ENCODE measurements at regions not wholly inside any gene's neighbourhood (a gene's known extent, or its start where the extent isn't known, plus 50 kb on each side); places are given as distances from the start of the nearest gene placed in this dataset.

DNA sequence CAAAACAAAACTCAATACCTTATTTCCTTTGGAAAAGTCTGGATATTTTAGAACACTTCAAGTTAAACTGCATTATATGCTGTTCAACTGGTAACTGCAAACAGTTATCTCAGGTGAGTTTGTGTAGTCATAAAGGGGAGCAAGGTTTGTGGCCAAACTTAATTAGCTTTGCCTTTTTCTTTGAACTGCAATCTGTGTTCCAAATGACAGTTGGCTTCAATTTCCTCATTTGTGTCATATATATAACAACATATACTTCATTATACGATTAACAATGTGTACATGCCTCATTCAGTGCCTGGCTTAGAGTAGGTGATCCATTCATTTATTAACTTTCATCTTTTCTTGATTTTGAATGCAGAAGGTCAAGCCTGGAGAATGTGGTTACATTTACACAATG lies 55.8 kb downstream of the KCNE4 start:
- no peak for DNase-seq (ENCODE audit: low read depth in 4 of 4, low spot score in 3 of 4)

DNA sequence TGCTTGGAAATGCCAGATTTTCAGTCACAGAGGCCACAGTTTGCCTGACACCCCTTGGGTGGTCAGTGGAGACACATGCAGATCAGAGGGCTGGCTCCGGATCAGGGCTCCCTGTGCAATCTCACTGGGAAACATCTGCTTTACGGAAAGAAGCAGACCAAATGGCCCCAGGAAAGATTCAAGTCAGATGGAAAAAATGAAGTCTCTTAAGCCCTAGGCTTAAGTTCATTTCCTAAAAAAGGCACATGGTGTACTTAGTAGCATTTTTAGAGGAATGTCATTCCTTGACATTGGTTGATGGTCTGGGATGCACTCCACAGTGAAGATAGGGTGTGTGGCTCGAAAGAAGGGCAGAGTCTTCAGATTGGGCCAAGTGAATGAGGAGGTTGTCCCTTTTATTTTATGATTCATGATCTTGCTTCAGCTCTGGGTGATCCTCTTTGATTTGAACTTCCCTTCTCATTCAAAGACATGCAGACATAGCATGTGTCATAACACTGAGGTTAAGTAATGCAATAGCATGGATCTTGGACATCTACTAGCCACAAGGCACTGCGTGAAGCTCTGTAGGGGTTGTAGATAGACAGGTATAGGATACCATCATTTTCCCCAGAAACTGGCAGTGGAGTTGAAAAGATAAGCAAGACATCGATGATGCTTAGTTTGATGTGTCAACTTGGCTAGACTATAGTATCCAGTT lies 56.5 kb downstream of the KCNE4 start:
- no peak for DNase-seq (ENCODE audit: low read depth in 4 of 4, low spot score in 3 of 4)

GRCh38 chr2:223109341-223109740 lies 57.4 kb downstream of the KCNE4 start:
- DNase-seq (ENCODE audit: low read depth in 4 of 4, low spot score in 3 of 4), result no peak

- DNase-seq (ENCODE audit: low read depth in 4 of 4, low spot score in 3 of 4), result no peak
Measured at GRCh38 chr2:223113161-223113560, 61.2 kb downstream of the KCNE4 start.

- no peak for DNase-seq (ENCODE audit: low read depth in 4 of 4, low spot score in 3 of 4)
Measured at GRCh38 chr2:223114170-223114569, 62.2 kb downstream of the KCNE4 start.

DNA sequence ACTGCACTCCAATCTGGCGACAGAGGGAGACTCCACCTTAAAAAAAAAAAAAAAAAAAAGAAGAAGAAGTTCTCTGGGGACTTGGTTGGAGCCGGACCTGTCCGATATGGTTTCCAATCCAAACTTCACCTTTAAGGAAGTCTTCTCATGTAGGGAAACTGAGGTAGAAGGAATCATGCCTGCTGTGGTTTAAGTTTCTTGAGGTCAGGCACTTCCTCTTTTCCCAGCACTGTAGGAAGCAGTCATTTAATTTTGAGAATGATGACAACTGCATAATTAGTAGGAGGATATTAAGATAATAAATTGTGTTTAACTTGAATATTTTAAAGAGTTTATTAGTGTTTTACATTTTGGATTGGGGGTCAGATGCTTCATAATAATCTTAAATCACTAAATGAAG lies 62.9 kb downstream of the KCNE4 start:
- no peak for DNase-seq (ENCODE audit: low read depth in 4 of 4, low spot score in 3 of 4)

GRCh38 chr2:223117533-223117932 lies 65.5 kb downstream of the KCNE4 start:
- no peak for DNase-seq (ENCODE audit: low read depth in 4 of 4, low spot score in 3 of 4)

DNA sequence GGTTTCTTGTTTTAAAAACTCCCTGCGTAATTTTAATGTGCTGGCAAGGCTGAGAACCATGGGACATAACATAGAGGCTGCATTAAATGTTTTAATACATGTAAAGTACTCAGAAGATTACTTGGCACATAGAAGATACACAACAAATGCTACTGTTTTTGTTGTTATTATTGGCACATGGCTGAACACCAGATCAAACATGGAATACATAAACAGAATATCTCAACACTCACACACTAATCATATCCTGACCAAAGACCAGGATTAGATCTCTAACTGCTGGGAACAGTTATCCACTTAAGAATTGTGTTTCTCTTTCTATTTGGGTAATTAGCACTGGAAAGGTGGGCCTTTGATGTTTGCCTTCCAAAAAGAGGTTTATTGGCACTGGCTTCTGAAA lies 69.3 kb downstream of the KCNE4 start:
- DNase-seq (ENCODE audit: low read depth in 4 of 4, low spot score in 3 of 4), result no peak

DNA sequence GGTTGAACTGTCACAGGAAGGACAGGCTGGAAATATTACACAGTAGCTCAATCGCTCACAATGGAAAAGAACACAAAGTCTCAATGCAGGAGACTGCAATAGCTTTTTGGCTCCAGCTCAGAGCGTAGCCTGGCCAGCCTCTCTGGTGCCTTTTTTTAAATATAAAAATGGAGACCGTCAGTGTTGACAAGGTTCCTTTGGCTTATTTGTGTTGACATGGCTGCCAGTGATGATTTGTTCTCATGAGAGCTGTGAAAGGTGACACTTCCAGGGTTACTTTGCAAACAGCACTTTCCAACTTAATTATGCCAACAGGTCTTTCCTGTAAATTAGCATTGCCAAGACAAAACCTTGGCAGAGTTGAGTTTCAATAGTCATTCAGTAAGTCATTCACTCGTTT lies 70.8 kb downstream of the KCNE4 start:
- no peak for DNase-seq (ENCODE audit: low read depth in 4 of 4, low spot score in 3 of 4)

DNA sequence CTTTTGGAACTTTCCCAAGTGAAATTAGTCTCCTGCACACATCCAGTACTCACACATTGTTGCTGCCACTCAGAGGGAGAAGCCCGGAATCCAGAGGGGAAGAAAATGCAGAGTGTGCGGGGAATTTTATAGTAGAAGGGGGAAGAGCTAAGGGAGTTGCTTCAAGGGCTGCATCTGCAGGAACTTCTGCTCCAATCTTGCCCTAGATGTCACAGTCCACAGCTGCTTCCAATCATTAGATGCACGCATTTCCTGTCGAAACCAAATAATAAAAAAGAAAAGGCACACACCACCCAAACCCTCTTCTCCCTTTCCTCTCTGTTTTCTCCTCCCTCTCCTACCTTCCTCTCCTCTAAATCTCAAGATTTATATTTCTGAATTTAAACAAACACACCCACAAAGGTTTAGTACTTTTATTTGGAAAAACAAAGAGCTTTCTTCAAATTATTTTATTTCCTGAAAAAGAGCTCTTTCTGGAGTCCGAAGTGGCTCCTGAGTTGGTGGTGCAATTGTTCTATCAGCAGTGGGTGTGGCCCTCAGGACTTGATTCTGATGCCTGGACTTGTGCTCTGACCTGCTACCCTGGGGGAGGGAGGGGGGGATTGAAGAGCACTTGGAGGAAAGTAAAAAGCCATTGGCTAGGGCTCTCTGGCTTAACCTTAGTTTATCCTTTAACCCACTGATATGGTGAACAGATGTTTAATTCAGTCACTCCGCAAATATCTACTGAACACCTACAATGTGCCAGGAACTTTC lies 72.0 kb downstream of the KCNE4 start:
- DNase-seq (ENCODE audit: low read depth in 4 of 4, low spot score in 3 of 4), result peak in 3 of 4 donors; percentile 32 to 53 (median 40)

DNA sequence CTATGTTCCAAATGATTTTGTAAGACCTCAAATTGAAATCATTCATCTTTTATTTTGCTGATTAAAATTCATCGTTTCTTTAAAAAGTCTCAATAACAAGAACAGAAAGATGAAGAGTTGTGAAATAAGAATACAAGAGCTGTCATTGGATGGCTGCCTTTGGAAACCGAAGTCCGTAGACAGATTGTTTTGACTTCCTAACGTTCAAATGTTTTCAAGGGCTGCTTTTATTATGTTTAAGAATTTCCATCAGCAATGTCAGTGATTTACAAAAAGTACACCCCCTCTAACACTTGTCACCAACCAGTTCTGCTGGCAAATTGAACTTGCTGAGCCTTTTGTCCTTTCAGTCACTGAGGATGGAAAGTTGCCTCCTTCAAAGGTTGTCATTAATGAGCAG lies 89.6 kb downstream of the KCNE4 start:
- no peak for DNase-seq (ENCODE audit: low read depth in 4 of 4, low spot score in 3 of 4)

GRCh38 chr2:223142118-223142517 lies 90.1 kb downstream of the KCNE4 start:
- no peak for DNase-seq (ENCODE audit: low read depth in 4 of 4, low spot score in 3 of 4)

GRCh38 chr2:223147431-223147830 lies 95.4 kb downstream of the KCNE4 start:
- no peak for DNase-seq (ENCODE audit: low read depth in 4 of 4, low spot score in 3 of 4)

- DNase-seq (ENCODE audit: low read depth in 4 of 4, low spot score in 3 of 4), result no peak
Measured at GRCh38 chr2:223148516-223148915, 96.5 kb downstream of the KCNE4 start.

DNA sequence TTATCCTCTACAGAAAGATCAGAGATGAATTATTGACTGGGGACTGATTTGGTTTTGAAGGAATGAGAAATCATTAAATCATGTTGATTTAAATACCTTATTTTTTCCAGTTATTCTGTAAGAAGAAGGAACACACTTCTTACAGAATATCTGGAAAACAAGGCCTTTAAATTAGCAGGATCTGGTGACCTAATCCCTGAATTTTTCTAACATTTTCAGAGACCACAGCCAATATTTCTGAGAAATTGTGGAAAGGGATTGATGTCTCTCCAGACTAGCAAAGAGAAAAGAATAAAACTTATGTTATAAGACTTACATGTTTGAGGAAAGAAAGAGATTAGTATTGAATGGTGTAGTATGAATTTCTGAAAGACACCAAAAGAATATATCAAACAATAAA lies 104.0 kb downstream of the KCNE4 start:
- no peak for DNase-seq (ENCODE audit: low read depth in 4 of 4, low spot score in 3 of 4)

DNA sequence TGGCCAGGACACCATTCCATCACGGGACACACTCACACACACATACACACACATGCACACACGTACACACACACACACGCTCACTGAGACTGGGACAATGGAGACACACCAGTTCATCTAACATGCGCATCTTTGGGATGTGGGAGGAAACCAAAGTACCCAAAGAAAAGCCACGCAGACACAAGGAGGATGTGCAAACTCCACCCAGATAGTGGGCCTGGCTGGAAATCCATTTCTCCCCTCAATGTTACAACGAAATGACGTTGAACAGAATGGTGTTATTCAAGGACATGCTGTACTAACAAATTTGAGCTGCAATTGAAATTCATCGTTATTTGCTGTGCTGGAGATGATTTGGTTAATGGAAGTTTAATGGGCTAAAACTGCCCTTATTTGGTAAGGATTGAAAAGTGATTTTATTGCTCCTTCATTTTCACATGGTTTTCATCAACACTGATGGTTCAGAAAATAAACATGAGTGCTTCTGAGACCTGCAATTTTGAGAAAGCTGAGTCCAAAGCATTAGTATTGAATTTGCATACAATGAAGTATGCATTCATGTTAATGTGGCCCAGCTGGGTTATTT lies 110.0 kb downstream of the KCNE4 start:
- DNase-seq (ENCODE audit: low read depth in 4 of 4, low spot score in 3 of 4), result no peak

DNA sequence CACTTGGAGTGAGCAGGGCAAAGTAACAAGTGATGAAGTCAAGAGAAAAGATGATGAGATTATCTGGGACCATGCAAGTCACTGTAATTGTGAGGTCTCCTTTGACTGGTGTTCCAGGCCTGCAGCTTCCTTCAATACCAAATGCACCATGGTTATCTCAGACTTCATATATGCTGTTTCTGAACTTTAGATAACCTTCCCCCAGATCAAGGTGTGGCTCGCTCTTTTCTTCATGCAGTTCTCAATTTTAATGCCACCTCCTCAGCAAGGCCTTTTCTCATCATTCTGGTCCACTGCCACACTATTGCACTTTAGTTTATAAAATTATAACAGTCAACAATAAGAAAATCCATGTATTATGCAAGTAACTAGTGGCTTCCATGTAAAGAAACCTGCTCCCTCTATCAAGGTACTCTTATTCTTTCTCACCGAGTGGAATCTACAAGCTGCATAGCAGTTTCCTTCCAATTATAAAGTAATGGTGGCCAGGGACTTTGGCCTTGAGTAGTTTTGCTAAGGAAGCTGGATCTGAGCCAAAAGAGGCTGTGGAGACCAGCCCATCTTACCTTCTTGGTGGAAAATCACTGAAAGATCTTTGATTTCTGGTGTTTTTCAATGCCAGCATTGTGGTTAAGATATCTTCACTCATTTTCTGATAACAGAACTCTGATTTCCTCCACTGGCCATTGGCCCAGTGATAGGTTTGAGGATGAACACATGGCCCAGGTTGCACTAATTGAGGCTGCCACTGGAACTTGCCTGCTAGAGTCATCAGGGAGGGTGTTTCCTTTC lies 113.6 kb downstream of the KCNE4 start:
- no peak for DNase-seq (ENCODE audit: low read depth in 4 of 4, low spot score in 3 of 4)

GRCh38 chr2:223166215-223166493 lies 114.2 kb downstream of the KCNE4 start:
- no peak for DNase-seq (ENCODE audit: low read depth in 4 of 4, low spot score in 3 of 4)

- DNase-seq (ENCODE audit: low read depth in 4 of 4, low spot score in 3 of 4), result no peak
Measured at GRCh38 chr2:223166983-223167650, 115.1 kb downstream of the KCNE4 start.

DNA sequence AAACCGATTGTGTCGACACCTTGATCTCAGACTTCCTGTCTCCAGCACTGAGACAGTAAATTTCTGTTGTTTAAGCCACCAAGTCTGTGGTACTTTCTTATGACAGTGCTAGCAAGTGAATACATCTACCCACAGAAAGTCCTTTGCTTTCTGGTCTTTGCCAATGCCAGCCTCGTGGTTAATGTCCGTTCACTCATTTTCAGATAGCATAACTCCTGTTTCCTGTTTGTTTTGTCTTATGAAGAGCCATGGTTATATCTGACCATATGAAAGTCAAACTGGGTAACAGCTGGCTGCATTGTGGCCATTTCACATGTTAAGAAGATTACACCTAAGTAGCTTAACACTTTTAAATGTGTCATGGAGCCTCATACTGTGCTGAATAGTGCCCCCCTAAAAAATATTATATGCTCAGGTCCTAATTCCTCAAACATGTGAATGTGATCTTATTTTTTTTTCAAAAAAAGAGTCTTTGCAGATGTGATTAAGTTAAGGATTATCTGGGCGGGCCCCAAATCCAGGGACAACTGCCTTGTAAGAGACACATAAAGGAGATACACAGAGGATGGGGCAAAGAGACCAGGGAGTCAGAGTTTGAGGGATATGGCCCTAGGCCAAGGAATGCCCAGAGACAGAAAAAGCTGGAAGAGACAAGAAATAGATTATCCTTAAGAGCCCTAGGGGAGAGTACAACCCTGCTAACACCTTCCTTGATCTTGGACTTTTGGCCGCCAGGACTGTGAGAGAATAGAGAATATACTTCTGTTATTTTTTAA lies 118.0 kb downstream of the KCNE4 start:
- DNase-seq (ENCODE audit: low read depth in 4 of 4, low spot score in 3 of 4), result no peak

Data from right renal pelvis (tissue), 4 donors.